Sigmoid colon (tissue), 4 donors: ENCODE measurements at regions not wholly inside any gene's neighbourhood (a gene's known extent, or its start where the extent isn't known, plus 50 kb on each side); places are given as distances from the start of the nearest gene placed in this dataset.

Experiments used
- EP300 ChIP-seq, 4 donors: sonication (generic); formaldehyde crosslinking; IDR thresholded peaks; one replicate each; pipeline ENCODE4 v1.6.1; 2017; ENCODE audit warnings: antibody characterized with exemption in 4 of 4
- POLR2A ChIP-seq, 2 donors: fragments of 450-650 bp; IDR thresholded peaks; one replicate each; pipeline ENCODE4 v1.6.1; 2016; ENCODE audit warnings: antibody characterized with exemption in 2 of 2, mild to moderate bottlenecking in 2 of 2, moderate library complexity in 2 of 2
- POLR2AphosphoS5 ChIP-seq, 4 donors: sonication (generic); formaldehyde crosslinking; IDR thresholded peaks; one replicate each; pipeline ENCODE4 v1.6.1; 2017; ENCODE audit warnings: antibody characterized with exemption in 4 of 4
- TF ChIP-seq, protein P1 (sequence below), 4 experiments: fragments of 450-650 bp in 3 of 4; fragments of 200-600 bp in 1 of 4; IDR thresholded peaks; one replicate each; pipeline ENCODE4 v1.5.1; 2016 to 2019; ENCODE audit warnings: antibody characterized with exemption in 4 of 4, mild to moderate bottlenecking in 3 of 4, moderate library complexity in 2 of 4

DNA sequence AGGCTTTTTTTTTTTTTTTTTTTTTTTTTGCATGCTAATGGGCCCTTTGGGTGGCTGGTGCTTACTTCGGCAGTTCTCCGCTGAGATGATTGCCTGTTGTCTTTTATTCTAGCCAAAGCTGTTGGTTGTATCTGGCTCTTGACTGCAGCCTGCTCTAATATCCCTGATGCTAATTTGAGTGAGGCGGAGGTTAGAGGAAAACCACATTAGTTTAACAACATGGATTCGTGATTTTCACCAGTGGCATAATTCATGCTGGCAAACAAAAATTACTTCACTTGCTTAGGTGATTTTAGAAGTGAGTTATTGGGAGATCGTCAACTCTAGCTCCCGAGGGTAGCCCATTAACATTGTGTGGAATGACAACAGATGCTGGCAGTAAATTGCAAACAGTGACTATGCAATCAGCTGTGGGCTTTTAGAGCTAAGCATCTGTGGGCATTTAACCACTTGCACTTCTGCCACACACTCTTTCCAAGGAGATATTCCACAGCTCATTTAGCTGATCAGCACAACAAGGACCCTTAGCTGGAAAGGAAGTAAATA, 97.6 kb upstream of the ZDHHC17 start:
- no peak for TF ChIP-seq POLR2AphosphoS5 (IDR thresholded peaks at IDR 0.05)
- TF ChIP-seq, protein P1, sequence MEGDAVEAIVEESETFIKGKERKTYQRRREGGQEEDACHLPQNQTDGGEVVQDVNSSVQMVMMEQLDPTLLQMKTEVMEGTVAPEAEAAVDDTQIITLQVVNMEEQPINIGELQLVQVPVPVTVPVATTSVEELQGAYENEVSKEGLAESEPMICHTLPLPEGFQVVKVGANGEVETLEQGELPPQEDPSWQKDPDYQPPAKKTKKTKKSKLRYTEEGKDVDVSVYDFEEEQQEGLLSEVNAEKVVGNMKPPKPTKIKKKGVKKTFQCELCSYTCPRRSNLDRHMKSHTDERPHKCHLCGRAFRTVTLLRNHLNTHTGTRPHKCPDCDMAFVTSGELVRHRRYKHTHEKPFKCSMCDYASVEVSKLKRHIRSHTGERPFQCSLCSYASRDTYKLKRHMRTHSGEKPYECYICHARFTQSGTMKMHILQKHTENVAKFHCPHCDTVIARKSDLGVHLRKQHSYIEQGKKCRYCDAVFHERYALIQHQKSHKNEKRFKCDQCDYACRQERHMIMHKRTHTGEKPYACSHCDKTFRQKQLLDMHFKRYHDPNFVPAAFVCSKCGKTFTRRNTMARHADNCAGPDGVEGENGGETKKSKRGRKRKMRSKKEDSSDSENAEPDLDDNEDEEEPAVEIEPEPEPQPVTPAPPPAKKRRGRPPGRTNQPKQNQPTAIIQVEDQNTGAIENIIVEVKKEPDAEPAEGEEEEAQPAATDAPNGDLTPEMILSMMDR (IDR thresholded peaks at IDR 0.05), result no peak
- no peak for TF ChIP-seq POLR2A (IDR thresholded peaks at IDR 0.05)
- no peak for TF ChIP-seq EP300 (IDR thresholded peaks at IDR 0.05)
